Neuronal stem cell (in vitro differentiated cells): ENCODE measurements at regions not wholly inside any gene's neighbourhood (a gene's known extent, or its start where the extent isn't known, plus 50 kb on each side); places are given as distances from the start of the nearest gene placed in this dataset.

Experiments used
- DNase-seq: peaks from one replicate; pipeline ENCODE4 v3.0.0-alpha.2; 2013; ENCODE audit warnings: low spot score
- H2AFZ ChIP-seq: one replicate; pipeline ENCODE4 v1.6.1; 2013; ENCODE audit warnings: mild to moderate bottlenecking, low read length, inconsistent platforms
- H2AK5ac ChIP-seq: 2 replicates; pipeline ENCODE4 v1.6.1; 2013; ENCODE audit warnings: low read depth, mild to moderate bottlenecking, inconsistent platforms, low read length, moderate library complexity, mixed read lengths
- H2BK120ac ChIP-seq: 2 replicates; pipeline ENCODE4 v1.6.1; 2013; ENCODE audit warnings: low read depth, mild to moderate bottlenecking, inconsistent platforms, low read length, moderate library complexity, mixed read lengths
- H2BK12ac ChIP-seq: one replicate; pipeline ENCODE4 v1.6.1; 2013; ENCODE audit warnings: low read length, inconsistent platforms
- H2BK15ac ChIP-seq: 2 replicates; pipeline ENCODE4 v1.6.1; 2013; ENCODE audit warnings: mild to moderate bottlenecking, low read length, inconsistent platforms, mixed read lengths
- H2BK5ac ChIP-seq: one replicate; pipeline ENCODE4 v1.6.1; 2013; ENCODE audit warnings: inconsistent platforms, mild to moderate bottlenecking, low read length, moderate library complexity
- H3K14ac ChIP-seq: one replicate; pipeline ENCODE4 v1.6.1; 2013; ENCODE audit warnings: low read length, inconsistent platforms
- H3K18ac ChIP-seq: 2 replicates; pipeline ENCODE4 v1.6.1; 2013; ENCODE audit warnings: low read length, inconsistent platforms
- H3K23ac ChIP-seq: 2 replicates; pipeline ENCODE4 v1.6.1; 2013; ENCODE audit warnings: low read depth, mild to moderate bottlenecking, mixed read lengths, low read length, inconsistent platforms; ENCODE audit not compliant: poor library complexity
- H3K27ac ChIP-seq: replicated peaks from 3 replicates; pipeline ENCODE4 v1.5.1; 2013; ENCODE audit warnings: low read length, inconsistent platforms
- H3K27me3 ChIP-seq, 3 experiments: 2 replicates each; pipeline ENCODE4 v1.6.1; 2013; ENCODE audit warnings: low read length in 3 of 3, mild to moderate bottlenecking in 2 of 3, inconsistent platforms in 1 of 3, low read depth in 1 of 3, mixed read lengths in 1 of 3, moderate library complexity in 1 of 3; ENCODE audit not compliant: control insufficient read depth in 3 of 3, insufficient read depth in 3 of 3
- H3K36me3 ChIP-seq, 2 donors: replicated peaks in 1 of 2; 2 replicates each; pipeline ENCODE4 v1.6.1; 2013; ENCODE audit warnings: low read length in 2 of 2; ENCODE audit not compliant: control insufficient read depth in 2 of 2, insufficient read depth in 2 of 2
- H3K4ac ChIP-seq: 2 replicates; pipeline ENCODE4 v1.6.1; 2013; ENCODE audit warnings: inconsistent platforms, mild to moderate bottlenecking, low read length, moderate library complexity
- H3K4me1 ChIP-seq, 2 donors: 1 replicate in 1 of 2; 2 replicates in 1 of 2; pipeline ENCODE4 v1.6.1; 2013; ENCODE audit warnings: low read length in 2 of 2, low read depth in 1 of 2; ENCODE audit not compliant: control insufficient read depth in 2 of 2, insufficient read depth in 1 of 2
- H3K4me2 ChIP-seq: one replicate; pipeline ENCODE4 v1.6.1; 2013; ENCODE audit warnings: mild to moderate bottlenecking, low read length, inconsistent platforms; ENCODE audit not compliant: insufficient read depth, poor library complexity, severe bottlenecking
- H3K4me3 ChIP-seq, 2 donors: 2 replicates each; pipeline ENCODE4 v1.5.1; 2013; ENCODE audit warnings: low read length in 2 of 2, mild to moderate bottlenecking in 2 of 2, inconsistent platforms in 1 of 2, moderate library complexity in 1 of 2
- H3K79me1 ChIP-seq: one replicate; pipeline ENCODE4 v1.6.1; 2013; ENCODE audit warnings: low read depth, mild to moderate bottlenecking, inconsistent platforms, low read length, moderate library complexity
- H3K9ac ChIP-seq: one replicate; pipeline ENCODE4 v1.6.1; 2013; ENCODE audit warnings: mild to moderate bottlenecking, low read depth, low read length, inconsistent platforms; ENCODE audit not compliant: poor library complexity
- H3K9me3 ChIP-seq, 2 donors: replicated peaks in 1 of 2; 2 replicates each; pipeline versions ENCODE3 to v1.6.1; 2013; ENCODE audit warnings: low read length in 2 of 2, mild to moderate bottlenecking in 2 of 2, inconsistent platforms in 1 of 2, low read depth in 1 of 2, mixed read lengths in 1 of 2, moderate library complexity in 1 of 2; ENCODE audit not compliant: control insufficient read depth in 2 of 2, insufficient read depth in 1 of 2
- H4K8ac ChIP-seq: one replicate; pipeline ENCODE4 v1.6.1; 2013; ENCODE audit warnings: low read depth, mild to moderate bottlenecking, inconsistent platforms, low read length, moderate library complexity
- H4K91ac ChIP-seq: one replicate; pipeline ENCODE4 v1.6.1; 2013; ENCODE audit warnings: low read length, low read depth, mild to moderate bottlenecking, inconsistent platforms; ENCODE audit not compliant: poor library complexity
- WGBS, 2 donors: extraction: QIAGEN DNeasy Blood & Tissue Kit; methylation state at CpG; one replicate each; pipeline ENCODE4 v1.1.7; 2013; ENCODE audit warnings: missing lambda C conversion rate in 2 of 2, mixed read lengths in 1 of 2; ENCODE audit not compliant: insufficient read length in 2 of 2, insufficient replicate concordance in 1 of 2; ENCODE audit errors: extremely low coverage in 2 of 2; 5-methylcytosine and 5-hydroxymethylcytosine counted together

DNA sequence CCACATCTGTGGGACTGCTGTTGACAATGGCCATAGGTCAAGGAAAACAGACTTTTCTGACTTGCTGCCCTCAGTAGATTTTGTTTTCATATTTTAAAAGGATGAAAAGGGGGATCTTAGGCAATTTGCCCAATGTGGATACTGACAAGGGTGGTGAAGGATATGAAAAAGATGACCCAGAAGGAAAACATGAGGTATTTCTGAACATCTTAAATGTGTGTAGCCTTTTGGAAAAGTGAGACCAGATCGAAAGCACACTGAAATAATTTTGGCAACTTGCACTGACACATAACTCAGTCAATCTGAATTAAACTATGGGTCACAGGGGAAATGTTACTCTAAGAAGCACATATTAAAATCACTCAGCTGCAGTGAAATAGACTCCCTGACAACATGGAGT lies 1793.0 kb upstream of the ACO1 start:
- Histone ChIP-seq H2AFZ (peak overlapping the region; percentile 3), H3K9me3 (no peaks in the 10 kb centered on the region), H3K27ac (no peak overlapping the region), H3K4me3 (no peak overlapping the region), H3K14ac (no peak overlapping the region), H2BK5ac (no peak overlapping the region), H4K8ac (no peak overlapping the region), H4K91ac (no peak overlapping the region), H2BK12ac (no peak overlapping the region), H2BK120ac (no peak overlapping the region), H3K36me3 (no peaks in the 10 kb centered on the region), H3K27me3 (no peaks in the 10 kb centered on the region), H3K23ac (no peak overlapping the region), H3K9ac (no peak overlapping the region), H2AK5ac (no peak overlapping the region), H3K4ac (no peak overlapping the region), H3K18ac (no peak overlapping the region), H3K4me2 (no peak overlapping the region), H2BK15ac (no peak overlapping the region), H3K4me1 (peaks cover 0 to 4% of the 10 kb centered on the region in 2 donors), H3K79me1 (no peaks in the 10 kb centered on the region)
- no peak for DNase-seq
- no CpG with 5 or more reads among the region's 1 CpG for WGBS, 2 donors

DNA sequence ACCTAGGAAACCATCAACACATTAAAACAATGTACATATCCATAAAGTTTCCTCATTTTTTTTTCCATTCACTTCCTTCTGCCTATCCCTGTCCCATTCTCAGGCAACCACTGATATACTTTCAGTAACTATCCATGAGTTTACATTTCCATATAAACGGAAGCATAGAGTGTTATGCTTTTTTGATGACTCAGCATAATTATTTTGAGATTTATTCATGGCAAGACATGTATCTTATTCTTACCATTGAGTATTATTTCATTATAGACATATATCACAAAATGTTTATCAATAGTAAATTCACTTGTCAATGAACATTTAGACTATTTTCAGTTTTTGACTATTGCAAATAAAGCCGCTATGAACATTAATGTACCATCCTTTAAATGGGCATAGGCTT lies 1786.8 kb upstream of the ACO1 start:
- H3K18ac ChIP-seq: no peak overlapping the region
- H3K4ac ChIP-seq: no peak overlapping the region
- WGBS, 2 donors: no CpG with 5 or more reads among the region's 2 CpGs
- H4K8ac ChIP-seq: no peak overlapping the region
- no peaks in the 10 kb centered on the region for H3K79me1 ChIP-seq
- no peaks in the 10 kb centered on the region for H3K9me3 ChIP-seq
- H2BK12ac ChIP-seq: no peak overlapping the region
- H2BK15ac ChIP-seq: no peak overlapping the region
- H3K27me3 ChIP-seq: no peaks in the 10 kb centered on the region
- no peak overlapping the region for H3K9ac ChIP-seq
- no peak for DNase-seq
- no peak overlapping the region for H2BK120ac ChIP-seq
- no peak overlapping the region for H3K27ac ChIP-seq
- H3K23ac ChIP-seq: no peak overlapping the region
- no peak overlapping the region for H3K14ac ChIP-seq
- no peaks in the 10 kb centered on the region for H3K4me1 ChIP-seq
- H3K36me3 ChIP-seq: no peaks in the 10 kb centered on the region
- no peak overlapping the region for H3K4me3 ChIP-seq
- H2BK5ac ChIP-seq: no peak overlapping the region
- H3K4me2 ChIP-seq: no peak overlapping the region
- no peak overlapping the region for H2AK5ac ChIP-seq
- H2AFZ ChIP-seq: no peak overlapping the region
- no peak overlapping the region for H4K91ac ChIP-seq

DNA sequence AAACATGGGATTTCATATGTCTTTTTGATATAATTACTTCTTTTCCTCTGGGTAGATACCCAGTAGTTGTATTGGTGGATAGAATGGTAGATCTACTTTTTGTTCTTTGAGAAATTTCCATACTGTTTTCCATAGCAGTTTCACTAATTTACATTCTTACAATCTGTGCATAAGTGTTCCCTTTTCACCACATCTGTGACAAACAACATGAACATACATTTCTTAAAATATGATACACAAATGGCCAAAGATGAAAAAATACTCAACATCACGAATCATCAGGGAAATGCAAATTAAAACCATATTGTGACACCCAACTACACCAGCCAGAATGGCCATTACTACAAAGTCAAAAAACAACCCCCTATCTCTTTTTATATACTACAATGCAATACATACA lies 1778.5 kb upstream of the ACO1 start:
- no peak overlapping the region for H2BK5ac ChIP-seq
- no peaks in the 10 kb centered on the region for H3K27me3 ChIP-seq
- no CpG with 5 or more reads among the region's 1 CpG for WGBS, 2 donors
- H3K23ac ChIP-seq: no peak overlapping the region
- H3K4ac ChIP-seq: no peak overlapping the region
- no peak overlapping the region for H3K9ac ChIP-seq
- H3K27ac ChIP-seq: no peak overlapping the region
- no peak overlapping the region for H3K14ac ChIP-seq
- no peak overlapping the region for H3K4me2 ChIP-seq
- H2BK120ac ChIP-seq: no peak overlapping the region
- no peak overlapping the region for H4K8ac ChIP-seq
- no peaks in the 10 kb centered on the region for H3K79me1 ChIP-seq
- H3K18ac ChIP-seq: no peak overlapping the region
- H3K4me3 ChIP-seq: no peak overlapping the region
- H2BK15ac ChIP-seq: no peak overlapping the region
- H3K4me1 ChIP-seq: no peaks in the 10 kb centered on the region
- H4K91ac ChIP-seq: no peak overlapping the region
- no peak overlapping the region for H2AFZ ChIP-seq
- no peaks in the 10 kb centered on the region for H3K9me3 ChIP-seq
- no peak overlapping the region for H2AK5ac ChIP-seq
- H3K36me3 ChIP-seq: no peaks in the 10 kb centered on the region
- no peak for DNase-seq
- H2BK12ac ChIP-seq: no peak overlapping the region

DNA sequence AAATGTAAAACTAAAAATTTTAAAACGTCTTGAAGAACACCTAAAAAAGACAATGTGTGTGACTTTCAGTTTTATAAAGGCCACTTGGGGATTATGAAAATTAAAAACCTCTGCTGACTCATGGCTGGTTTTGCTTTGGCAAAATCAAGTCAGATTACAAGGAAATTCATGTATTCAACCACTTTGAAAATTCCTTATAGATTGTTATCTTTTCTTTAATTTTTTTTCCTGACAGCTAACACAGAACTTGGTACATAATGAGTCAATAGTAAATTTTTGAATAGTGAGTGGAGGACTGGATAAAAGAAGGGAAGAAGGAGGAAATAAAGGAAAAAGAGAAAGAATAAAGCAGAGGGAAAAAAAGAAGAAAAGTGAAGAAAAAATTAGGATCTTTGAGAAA lies 1774.7 kb upstream of the ACO1 start:
- Histone ChIP-seq H3K4ac (no peak overlapping the region), H2AK5ac (no peak overlapping the region), H3K9me3 (no peaks in the 10 kb centered on the region), H2BK15ac (no peak overlapping the region), H3K27me3 (no peaks in the 10 kb centered on the region), H3K4me1 (no peaks in the 10 kb centered on the region), H3K4me3 (no peak overlapping the region), H2BK5ac (no peak overlapping the region), H2BK120ac (no peak overlapping the region), H2AFZ (no peak overlapping the region), H3K23ac (no peak overlapping the region), H3K36me3 (no peaks in the 10 kb centered on the region), H3K18ac (no peak overlapping the region), H2BK12ac (no peak overlapping the region), H4K8ac (no peak overlapping the region), H4K91ac (no peak overlapping the region), H3K4me2 (no peak overlapping the region), H3K79me1 (no peaks in the 10 kb centered on the region), H3K14ac (no peak overlapping the region), H3K27ac (no peak overlapping the region), H3K9ac (no peak overlapping the region)
- WGBS, 2 donors: 100% methylated on average over 1 of the region's 1 CpG; no CpG with 5 or more reads in 1 of the 2 donors
- no peak for DNase-seq
